ENCODE measurements at regions not wholly inside any gene's neighbourhood (a gene's known extent, or its start where the extent isn't known, plus 50 kb on each side); places are given as distances from the start of the nearest gene placed in this dataset.

GRCh38 chr6:91305755-91306154, 718.9 kb upstream of the MAP3K7 start:
- H3K4me2 ChIP-seq = no peak overlapping the region
- no peak for TF ChIP-seq Cebpa-rat (IDR thresholded peaks at IDR 0.05)
- H3K4me1 ChIP-seq = no peaks in the 10 kb centered on the region
- no peak overlapping the region for H3K4me3 ChIP-seq
- H3K9me3 ChIP-seq = peaks cover 3% of the 10 kb centered on the region; the same call in 1 of the 2 replicates
- H3K27ac ChIP-seq = no peak overlapping the region
- H4K20me1 ChIP-seq = no peaks in the 10 kb centered on the region
- no peaks in the 10 kb centered on the region for H3K27me3 ChIP-seq
- no peak overlapping the region for H3K9ac ChIP-seq
- no peaks in the 10 kb centered on the region for H3K36me3 ChIP-seq

- no peak overlapping the region for H3K4me3 ChIP-seq
- H3K36me3 ChIP-seq = no peaks in the 10 kb centered on the region
- H3K9me3 ChIP-seq = peaks cover 3% of the 10 kb centered on the region; the same call in 1 of the 2 replicates
- H3K27me3 ChIP-seq = no peaks in the 10 kb centered on the region
- no peak for TF ChIP-seq Cebpa-rat (IDR thresholded peaks at IDR 0.05)
- H3K4me2 ChIP-seq = no peak overlapping the region
- H3K4me1 ChIP-seq = no peaks in the 10 kb centered on the region
- no peak overlapping the region for H3K27ac ChIP-seq
- H3K9ac ChIP-seq = no peak overlapping the region
- no peaks in the 10 kb centered on the region for H4K20me1 ChIP-seq
Measured at GRCh38 chr6:91304521-91304920, 717.6 kb upstream of the MAP3K7 start.

GRCh38 chr6:91303326-91303725, 716.5 kb upstream of the MAP3K7 start:
- Histone ChIP-seq H3K4me2 (no peak overlapping the region), H3K4me3 (no peak overlapping the region), H3K9me3 (peaks cover 3% of the 10 kb centered on the region; the same call in 1 of the 2 replicates), H3K9ac (no peak overlapping the region), H4K20me1 (no peaks in the 10 kb centered on the region), H3K27ac (no peak overlapping the region), H3K27me3 (no peaks in the 10 kb centered on the region), H3K36me3 (no peaks in the 10 kb centered on the region), H3K4me1 (no peaks in the 10 kb centered on the region)
- TF ChIP-seq Cebpa-rat (IDR thresholded peaks at IDR 0.05) = no peak

- H3K9me3 ChIP-seq = peaks cover 3% of the 10 kb centered on the region; the same call in 1 of the 2 replicates
- H3K36me3 ChIP-seq = no peaks in the 10 kb centered on the region
- TF ChIP-seq Cebpa-rat (IDR thresholded peaks at IDR 0.05) = no peak
- H4K20me1 ChIP-seq = no peaks in the 10 kb centered on the region
- no peak overlapping the region for H3K27ac ChIP-seq
- H3K4me2 ChIP-seq = no peak overlapping the region
- H3K4me3 ChIP-seq = no peak overlapping the region
- no peak overlapping the region for H3K9ac ChIP-seq
- H3K27me3 ChIP-seq = no peaks in the 10 kb centered on the region
- no peaks in the 10 kb centered on the region for H3K4me1 ChIP-seq
Measured at GRCh38 chr6:91299544-91300491, 712.9 kb upstream of the MAP3K7 start.

GRCh38 chr6:91298543-91299145, 711.8 kb upstream of the MAP3K7 start:
- Histone ChIP-seq H3K9ac (no peak overlapping the region), H3K4me2 (no peak overlapping the region), H3K27ac (no peak overlapping the region), H4K20me1 (no peaks in the 10 kb centered on the region), H3K36me3 (no peaks in the 10 kb centered on the region), H3K4me3 (no peak overlapping the region), H3K9me3 (peaks cover 3% of the 10 kb centered on the region; the same call in 1 of the 2 replicates), H3K27me3 (no peaks in the 10 kb centered on the region), H3K4me1 (no peaks in the 10 kb centered on the region)
- no peak for TF ChIP-seq Cebpa-rat (IDR thresholded peaks at IDR 0.05)

- no peak overlapping the region for H3K9ac ChIP-seq
- no peaks in the 10 kb centered on the region for H4K20me1 ChIP-seq
- TF ChIP-seq Cebpa-rat (IDR thresholded peaks at IDR 0.05) = no peak
- no peaks in the 10 kb centered on the region for H3K36me3 ChIP-seq
- no peak overlapping the region for H3K27ac ChIP-seq
- no peaks in the 10 kb centered on the region for H3K9me3 ChIP-seq
- H3K4me2 ChIP-seq = no peak overlapping the region
- H3K4me1 ChIP-seq = no peaks in the 10 kb centered on the region
- H3K4me3 ChIP-seq = no peak overlapping the region
- no peaks in the 10 kb centered on the region for H3K27me3 ChIP-seq
Measured at GRCh38 chr6:91293395-91293794, 706.5 kb upstream of the MAP3K7 start.

GRCh38 chr6:91291071-91291470, 704.2 kb upstream of the MAP3K7 start:
- Histone ChIP-seq H3K4me3 (no peak overlapping the region), H3K9me3 (no peaks in the 10 kb centered on the region), H4K20me1 (no peaks in the 10 kb centered on the region), H3K36me3 (no peaks in the 10 kb centered on the region), H3K4me1 (no peaks in the 10 kb centered on the region), H3K9ac (no peak overlapping the region), H3K4me2 (no peak overlapping the region), H3K27ac (no peak overlapping the region), H3K27me3 (no peaks in the 10 kb centered on the region)
- TF ChIP-seq Cebpa-rat (IDR thresholded peaks at IDR 0.05) = no peak

- Histone ChIP-seq H3K9ac (no peak overlapping the region), H3K4me3 (no peak overlapping the region), H3K4me2 (no peak overlapping the region), H4K20me1 (no peaks in the 10 kb centered on the region), H3K9me3 (no peaks in the 10 kb centered on the region), H3K27me3 (no peaks in the 10 kb centered on the region), H3K27ac (no peak overlapping the region), H3K36me3 (no peaks in the 10 kb centered on the region), H3K4me1 (no peaks in the 10 kb centered on the region)
- TF ChIP-seq Cebpa-rat (IDR thresholded peaks at IDR 0.05) = no peak
Measured at GRCh38 chr6:91288741-91289140, 701.9 kb upstream of the MAP3K7 start.

GRCh38 chr6:91281901-91282300, 695.0 kb upstream of the MAP3K7 start:
- H3K4me1 ChIP-seq = no peaks in the 10 kb centered on the region
- H3K36me3 ChIP-seq = no peaks in the 10 kb centered on the region
- no peak for TF ChIP-seq Cebpa-rat (IDR thresholded peaks at IDR 0.05)
- H3K4me3 ChIP-seq = no peak overlapping the region
- no peaks in the 10 kb centered on the region for H4K20me1 ChIP-seq
- no peak overlapping the region for H3K27ac ChIP-seq
- no peaks in the 10 kb centered on the region for H3K9me3 ChIP-seq
- no peak overlapping the region for H3K4me2 ChIP-seq
- no peak overlapping the region for H3K9ac ChIP-seq
- H3K27me3 ChIP-seq = no peaks in the 10 kb centered on the region

- Histone ChIP-seq H3K4me1 (no peaks in the 10 kb centered on the region), H3K4me2 (no peak overlapping the region)
- TF ChIP-seq Cebpa-rat (IDR thresholded peaks at IDR 0.05) = no peak
Measured at GRCh38 chr6:91280494-91280830, 693.6 kb upstream of the MAP3K7 start.

More at GRCh38 chr6:91280494-91280830, 693.6 kb upstream of the MAP3K7 start:
- H3K4me3 ChIP-seq = no peak overlapping the region
- no peaks in the 10 kb centered on the region for H4K20me1 ChIP-seq
- no peak overlapping the region for H3K9ac ChIP-seq
- no peak overlapping the region for H3K27ac ChIP-seq
- H3K27me3 ChIP-seq = no peaks in the 10 kb centered on the region
- H3K9me3 ChIP-seq = no peaks in the 10 kb centered on the region
- H3K36me3 ChIP-seq = no peaks in the 10 kb centered on the region

All from BLaER1 (cell line).